ENCODE measurements at regions not wholly inside any gene's neighbourhood (a gene's known extent, or its start where the extent isn't known, plus 50 kb on each side); places are given as distances from the start of the nearest gene placed in this dataset.

GRCh38 chr2:6024784-6025183, 332.6 kb downstream of the SOX11 start:
- TF ChIP-seq ARNTL (CRISPR knock-in tag; IDR thresholded peaks at IDR 0.05; ENCODE audit: borderline replicate concordance, low read depth) (no peak), CSRNP3 (CRISPR knock-in tag; IDR thresholded peaks at IDR 0.05) (no peak), ZFP3 (CRISPR knock-in tag; IDR thresholded peaks at IDR 0.05) (no peak), PATZ1 (CRISPR knock-in tag; IDR thresholded peaks at IDR 0.05; ENCODE audit: borderline replicate concordance) (no peak), ISL1 (CRISPR knock-in tag; IDR thresholded peaks at IDR 0.05) (no peak), RARB (CRISPR knock-in tag; IDR thresholded peaks at IDR 0.05) (no peak), BACH2 (CRISPR knock-in tag; IDR thresholded peaks at IDR 0.05; ENCODE audit: borderline replicate concordance) (no peak), CSDC2 (CRISPR knock-in tag; IDR thresholded peaks at IDR 0.05) (no peak), CREB5 (CRISPR knock-in tag; IDR thresholded peaks at IDR 0.05; ENCODE audit: low read depth) (no peak), TOX (CRISPR knock-in tag; IDR thresholded peaks at IDR 0.05; ENCODE audit: borderline replicate concordance) (no peak), OSR1 (CRISPR knock-in tag; IDR thresholded peaks at IDR 0.05) (no peak), PPARA (CRISPR knock-in tag; IDR thresholded peaks at IDR 0.05; ENCODE audit: borderline replicate concordance) (no peak), SNAI2 (CRISPR knock-in tag; IDR thresholded peaks at IDR 0.05) (no peak)

Data from SK-N-SH treated with all-trans-retinoic acid at 6 μM for 48 hours (cell line).